NCI-H2227 (cell line): ENCODE measurements at regions not wholly inside any gene's neighbourhood (a gene's known extent, or its start where the extent isn't known, plus 50 kb on each side); places are given as distances from the start of the nearest gene placed in this dataset.

Experiments used
- DNase-seq: peaks from one replicate; lab custom pipeline; 2025; ENCODE audit not compliant: unreplicated experiment; lab: John Stamatoyannopoulos, UW

DNA sequence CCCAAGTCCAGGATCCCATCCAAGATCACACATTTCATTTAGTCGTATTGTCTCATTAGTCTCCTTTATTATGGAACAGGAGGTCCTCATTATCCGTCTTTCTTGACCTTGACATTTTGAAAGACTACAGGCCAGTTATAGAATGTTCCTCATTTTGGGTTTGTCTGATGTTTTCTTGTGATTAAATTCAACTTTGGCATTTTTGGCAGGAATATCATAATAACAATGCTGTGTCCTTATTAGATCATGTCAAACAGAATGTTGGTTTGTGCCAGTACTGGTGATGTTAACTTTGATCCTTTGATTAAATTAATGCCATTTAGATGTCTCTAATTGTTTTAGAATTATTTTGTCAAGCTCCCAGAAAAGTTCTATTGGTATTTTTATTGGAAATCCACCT lies 106.5 kb upstream of the FRY start:
- DNase-seq = no peak

DNA sequence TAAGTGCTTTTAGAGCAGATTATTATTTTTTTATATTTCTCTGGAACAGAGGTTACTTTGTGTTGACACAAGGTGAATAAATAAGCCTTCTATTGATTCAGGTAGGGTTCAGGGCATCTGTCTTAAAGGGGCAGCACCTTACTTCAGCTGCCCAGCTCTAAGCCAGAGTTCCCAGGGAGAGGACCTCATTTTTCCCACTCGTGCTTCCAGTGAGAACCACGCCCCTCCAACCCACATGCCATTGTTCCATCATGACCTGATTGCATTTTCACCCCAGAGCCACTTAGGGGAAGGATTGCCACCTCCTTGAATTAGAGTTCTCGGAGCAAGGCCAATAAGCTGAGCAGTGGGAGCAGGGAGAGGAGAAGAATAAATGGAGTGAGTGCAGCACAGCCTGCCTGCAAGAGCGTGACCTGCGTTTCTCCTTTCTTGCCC lies 104.3 kb upstream of the FRY start:
- DNase-seq = no peak

DNA sequence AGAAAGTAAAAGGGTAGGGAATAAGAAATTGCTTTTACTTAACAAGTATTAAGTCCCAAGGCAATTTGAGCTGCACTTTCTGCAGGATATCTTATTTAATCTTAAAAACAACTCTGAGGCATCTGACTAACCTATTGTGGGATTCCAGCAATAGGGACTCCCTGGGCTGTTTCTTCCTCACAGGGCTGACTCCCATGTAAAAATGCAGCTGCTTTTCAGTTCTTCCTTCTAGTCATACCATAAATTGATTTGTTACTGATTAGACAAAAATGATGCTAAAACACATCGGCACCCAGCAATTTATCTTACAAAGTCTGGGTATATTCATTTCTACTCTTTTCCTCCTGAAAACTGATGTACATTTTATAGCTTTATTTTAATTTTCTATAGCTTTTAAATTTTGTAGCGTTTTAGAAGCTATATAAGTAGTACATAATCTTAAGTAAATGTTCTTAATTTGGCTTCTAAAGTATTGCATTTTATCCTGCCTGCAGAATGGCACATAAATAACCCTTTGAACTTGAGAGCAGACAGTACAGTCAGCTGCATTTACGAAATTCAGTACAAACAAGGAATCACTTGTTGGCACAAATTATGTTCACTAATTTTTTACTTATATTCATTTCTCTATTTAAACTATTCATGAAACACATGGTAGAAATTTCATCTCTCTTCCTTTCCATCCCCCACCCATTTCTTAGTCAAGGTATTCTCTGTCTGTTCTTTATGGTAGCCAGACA lies 102.4 kb upstream of the FRY start:
- no peak for DNase-seq

DNA sequence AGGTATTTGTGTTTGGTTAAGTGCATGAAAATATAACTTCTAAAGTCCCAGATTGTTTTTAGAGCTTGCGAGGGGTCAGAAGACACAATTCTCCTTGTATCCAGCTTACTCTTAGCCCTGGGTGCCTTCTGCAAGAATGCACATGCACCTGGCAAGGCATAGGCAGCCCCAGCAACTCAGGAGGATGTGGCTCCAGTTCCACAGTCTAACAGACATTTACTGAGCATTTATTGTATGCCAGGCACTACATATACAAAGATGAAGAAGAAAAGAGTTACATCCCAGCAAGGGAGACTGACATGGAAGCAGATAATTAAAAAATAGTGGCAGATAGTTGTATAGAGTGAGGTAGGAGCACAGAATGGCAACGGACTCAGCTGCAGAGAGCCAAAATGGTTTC lies 101.1 kb upstream of the FRY start:
- DNase-seq = no peak

DNA sequence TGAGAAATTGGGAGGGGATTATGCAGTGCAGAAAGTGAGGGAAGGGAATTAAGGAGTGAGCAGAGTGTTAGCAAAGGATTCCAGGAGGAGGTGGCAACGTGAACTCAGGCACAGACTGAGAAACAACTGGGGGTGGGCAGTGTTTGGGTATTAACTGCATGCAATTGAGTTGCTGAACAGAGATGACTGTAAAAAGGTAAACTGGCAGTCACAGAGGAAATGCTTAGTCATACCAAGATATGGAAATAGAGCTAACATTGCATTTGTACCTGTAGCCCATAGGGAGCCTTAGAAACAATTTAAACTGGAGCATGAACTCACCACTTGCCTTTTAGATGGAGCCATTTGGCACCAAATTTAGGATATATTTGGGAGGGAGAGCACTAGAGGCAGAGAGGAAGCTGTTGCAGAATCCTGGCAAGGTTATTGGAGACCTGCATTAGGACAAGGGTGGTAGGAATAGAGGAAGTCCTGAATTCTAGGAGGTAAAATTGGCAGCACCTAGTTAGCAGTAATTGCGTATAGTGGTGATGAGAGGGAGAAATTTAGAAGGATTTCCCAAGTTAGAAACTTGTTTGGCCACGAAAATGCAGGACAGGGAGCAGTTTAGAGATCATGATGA lies 100.6 kb upstream of the FRY start:
- no peak for DNase-seq

DNA sequence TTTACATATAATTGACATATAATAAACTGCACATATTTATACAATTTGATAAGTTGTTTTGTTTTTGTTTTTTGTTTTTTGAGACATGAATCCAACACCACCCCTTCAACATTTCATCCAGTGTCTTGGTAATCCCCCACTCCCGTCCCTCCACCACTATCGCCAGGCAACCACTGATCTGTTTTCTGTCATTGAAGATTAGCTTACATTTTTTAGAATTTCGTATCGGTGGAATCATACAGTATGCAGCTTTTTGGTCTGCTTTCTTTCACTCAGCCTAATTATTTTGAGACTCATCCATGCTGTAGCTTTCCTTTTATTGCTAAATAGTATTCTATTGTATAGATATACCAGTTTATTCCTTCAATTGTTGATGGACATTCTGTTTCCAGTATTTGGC lies 94.1 kb upstream of the FRY start:
- DNase-seq = no peak

DNA sequence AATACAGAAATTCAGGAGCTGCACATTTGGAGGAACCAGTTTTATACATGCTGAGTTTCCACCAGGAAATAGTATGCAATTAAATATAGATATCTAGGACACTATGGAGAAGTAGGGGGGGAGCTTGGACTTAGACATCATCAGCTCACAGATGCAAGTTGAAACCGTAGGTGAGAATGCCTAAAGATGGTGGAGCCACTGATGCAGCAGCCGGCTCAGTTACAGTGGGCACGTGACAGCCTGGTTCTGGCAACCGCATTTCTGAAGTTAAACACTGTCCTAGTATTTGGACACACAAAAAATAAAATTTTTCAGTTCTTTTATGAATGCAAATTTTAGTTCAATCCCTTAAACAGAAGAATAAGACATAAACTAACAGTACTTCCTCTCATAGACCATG lies 91.5 kb upstream of the FRY start:
- no peak for DNase-seq

DNA sequence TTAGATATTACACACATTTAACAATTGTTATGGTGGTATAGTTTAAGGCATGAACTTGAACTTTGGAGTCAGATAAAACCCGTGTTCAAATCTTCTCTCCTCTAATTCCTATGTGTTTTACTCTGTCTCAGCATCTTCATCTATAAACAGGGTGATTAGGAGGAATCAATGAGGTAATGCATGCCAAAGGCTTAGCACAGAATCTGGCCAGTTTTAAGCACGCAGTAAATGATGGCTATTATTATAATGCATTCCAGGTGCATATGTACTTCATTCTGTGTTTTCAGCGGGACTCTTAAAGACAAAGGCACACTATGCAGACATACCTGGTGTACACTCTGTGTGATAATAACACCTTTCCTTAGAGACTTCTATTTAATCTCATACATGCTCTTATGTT lies 88.0 kb upstream of the FRY start:
- no peak for DNase-seq

DNA sequence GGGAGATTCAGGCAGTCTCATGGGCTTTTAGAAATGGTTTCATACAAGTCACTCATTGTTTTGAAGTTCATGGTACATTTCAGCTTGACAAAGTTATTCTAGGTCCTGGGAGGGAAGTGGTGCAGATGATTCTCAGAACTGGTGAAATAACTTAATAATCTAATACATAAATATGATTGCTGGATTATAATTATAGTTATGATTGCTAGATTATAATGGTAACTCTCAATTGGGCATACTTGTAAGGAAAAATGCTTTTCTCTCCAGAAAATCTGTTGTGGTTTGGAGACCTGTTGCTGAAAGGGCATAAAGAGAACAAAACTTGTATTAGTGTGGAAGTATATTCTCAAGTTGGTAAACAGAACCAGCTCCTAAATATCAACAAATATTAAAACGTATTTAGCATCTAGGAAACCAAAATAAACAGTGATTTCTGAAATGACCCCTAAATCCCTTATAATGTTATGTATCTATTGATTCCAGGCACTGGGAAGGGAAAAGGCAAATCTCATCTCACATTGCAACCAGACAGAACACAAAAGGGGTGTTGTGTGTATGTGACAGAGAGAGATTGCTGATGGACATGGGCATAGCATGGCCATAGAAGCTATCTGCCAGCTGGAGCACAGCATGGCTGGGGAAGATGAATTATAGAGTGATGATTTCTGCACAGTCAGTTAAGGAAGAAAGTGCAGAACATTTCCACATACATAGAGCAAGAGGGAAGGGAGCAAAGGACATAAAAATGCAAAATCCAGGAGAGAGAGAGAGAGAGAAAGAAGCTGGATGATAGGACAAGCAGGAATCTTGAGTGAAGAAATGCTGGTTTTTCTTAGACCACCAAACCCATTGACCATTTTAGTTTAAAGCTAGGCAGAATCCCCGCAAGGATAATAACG lies 87.1 kb upstream of the FRY start:
- DNase-seq = no peak

DNA sequence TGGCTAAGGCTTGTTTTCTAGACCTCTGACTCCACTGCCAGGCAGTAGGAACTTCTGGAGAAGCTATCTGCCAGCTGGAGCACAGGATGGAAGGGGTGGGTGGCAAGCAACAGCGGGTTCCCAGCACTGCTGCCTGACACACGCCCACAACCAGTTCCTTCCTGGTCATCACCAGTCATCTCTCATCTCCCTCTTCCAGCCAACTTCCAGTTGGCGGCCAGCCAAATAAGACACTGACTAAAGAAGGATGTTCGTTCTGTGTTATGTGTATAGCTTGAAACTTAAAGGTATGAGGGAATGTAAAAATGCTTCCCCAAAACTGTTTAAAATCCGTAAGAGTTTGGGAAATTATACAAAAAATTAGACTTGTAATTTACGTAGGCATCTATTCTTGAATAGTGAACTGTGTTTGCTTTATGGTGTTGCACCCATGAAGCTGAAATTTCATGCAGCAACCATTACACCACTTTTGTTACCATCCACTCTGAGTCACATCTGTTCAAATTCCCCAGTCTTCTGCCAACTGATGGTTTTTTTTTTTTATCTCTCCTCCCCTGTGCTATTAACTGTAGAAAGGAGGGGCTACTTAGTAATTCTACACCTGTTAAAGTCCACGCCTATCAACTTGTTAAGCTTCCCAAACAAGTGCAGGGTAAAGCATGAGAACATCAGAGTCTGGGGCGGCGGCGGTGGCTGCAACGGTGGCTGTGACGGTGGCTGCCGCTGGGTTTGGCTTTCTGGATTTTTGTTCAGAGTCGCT lies 86.2 kb upstream of the FRY start:
- peak; percentile 41 for DNase-seq

DNA sequence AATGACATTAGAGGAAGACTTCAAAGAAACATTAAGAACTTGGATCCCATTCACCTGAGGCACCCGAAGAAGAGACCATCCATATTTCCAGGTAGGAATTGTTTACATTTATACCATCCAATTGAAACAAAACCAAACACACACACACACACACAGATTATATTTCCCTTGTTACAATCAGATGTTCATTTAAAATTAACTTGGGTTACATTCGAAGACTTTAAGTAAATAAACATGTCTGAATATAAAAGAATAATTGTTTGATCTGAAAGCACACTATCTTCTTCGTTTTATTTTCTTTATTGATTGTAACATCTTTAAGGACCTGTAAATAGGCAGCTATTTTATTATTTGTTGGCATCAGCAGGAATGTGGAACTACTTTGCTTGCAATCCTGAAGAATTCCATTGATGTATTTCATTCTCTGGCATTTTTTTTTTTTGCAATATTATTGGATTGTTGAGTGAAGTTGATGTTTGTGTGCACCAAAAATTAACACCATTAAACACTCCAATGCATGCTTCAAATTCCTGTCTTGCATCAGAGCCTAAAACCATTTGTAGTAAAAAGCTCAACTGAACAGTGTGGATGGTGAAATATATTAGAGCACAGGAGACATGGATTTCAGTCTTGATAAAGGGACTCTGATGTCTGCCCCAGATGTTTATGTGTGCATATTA lies 85.3 kb upstream of the FRY start:
- no peak for DNase-seq

DNA sequence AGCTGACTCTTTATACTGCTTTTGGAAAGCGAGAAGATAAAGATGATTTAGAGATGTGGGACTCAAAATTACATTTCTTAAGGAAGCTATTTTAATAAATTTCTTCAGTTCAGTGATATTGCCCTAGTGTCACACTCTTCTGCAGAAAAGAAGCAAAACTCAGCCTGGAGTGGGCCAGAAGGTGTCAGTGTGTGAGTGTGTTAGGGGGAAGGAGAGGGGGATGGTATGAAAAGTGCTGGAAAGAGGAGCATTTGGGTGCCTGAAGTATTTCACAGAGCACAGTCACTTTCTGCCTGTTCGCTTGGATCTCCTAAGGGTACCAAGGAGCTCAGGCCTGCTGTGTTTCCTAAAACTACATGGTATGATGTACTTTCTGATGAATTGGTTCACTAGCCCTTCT lies 84.5 kb upstream of the FRY start:
- DNase-seq = no peak

DNA sequence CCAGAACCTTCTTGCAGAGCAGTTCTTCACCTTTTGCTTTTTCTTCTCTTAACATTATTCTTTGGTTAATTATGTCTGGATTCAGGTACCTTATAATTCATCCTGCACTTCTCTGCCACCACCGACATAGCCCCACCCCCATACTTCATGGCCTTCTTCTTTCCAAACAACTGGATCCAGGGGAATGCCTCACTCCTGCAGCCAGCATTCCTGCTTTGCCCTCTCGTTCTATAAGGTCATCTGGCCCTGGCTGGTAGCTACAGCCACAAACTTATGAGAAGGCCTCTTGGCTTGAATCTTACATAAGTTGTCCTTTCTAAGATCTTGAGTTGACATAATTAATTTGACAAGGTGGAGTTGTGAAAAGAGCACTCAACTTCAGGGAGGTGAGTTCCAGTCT lies 84.1 kb upstream of the FRY start:
- DNase-seq = no peak

DNA sequence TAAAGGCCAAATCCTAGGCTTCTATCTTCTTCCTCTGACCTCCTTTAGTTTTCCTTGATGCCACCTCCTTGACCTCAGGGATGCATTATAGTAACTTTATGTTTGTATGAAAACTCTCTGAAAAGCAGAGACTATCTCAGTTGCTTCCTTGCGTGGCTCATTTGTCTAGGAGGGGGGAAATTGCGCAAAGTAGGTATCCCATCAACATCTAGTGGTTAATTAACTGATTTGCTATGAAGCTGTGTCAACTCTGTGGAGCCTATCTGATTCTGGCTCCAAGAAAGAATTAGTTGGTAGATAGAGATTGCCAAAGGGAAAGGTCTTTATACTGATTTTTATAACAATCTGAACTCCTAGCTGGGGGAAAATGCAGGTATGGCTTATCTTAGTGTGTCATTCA lies 82.1 kb upstream of the FRY start:
- DNase-seq = no peak

DNA sequence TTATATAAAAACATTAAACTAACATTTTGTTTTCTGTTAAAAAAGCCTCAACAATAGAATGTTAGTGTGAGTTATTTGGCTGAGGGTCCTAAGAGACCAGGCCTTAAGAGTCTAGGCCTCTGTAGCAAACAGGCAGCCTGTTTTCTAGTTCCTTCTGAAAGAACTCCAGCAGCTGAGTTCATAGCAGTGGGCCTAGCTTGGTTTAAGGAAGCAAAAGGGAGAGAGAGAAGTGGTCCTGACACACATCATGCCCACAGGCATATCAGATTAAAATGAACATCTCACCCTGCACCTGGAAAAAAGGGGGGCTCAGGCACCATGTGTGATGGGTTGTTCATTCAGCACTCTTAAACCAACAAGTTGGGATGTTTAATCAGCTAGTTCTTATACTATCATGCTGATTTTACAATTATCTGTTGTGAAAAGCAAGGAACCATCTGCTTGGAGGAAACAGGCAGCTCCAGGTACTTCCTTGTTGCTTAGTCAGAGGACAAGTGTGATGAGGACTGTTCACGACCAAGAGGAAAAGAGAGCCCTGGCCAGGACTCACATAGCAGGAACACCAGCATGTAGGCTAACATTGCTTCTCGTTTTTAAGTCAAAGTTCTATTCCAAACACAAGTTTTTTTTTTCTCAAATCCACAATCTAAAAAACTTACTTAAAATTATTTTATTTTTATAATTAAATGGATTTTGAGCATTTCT lies 81.3 kb upstream of the FRY start:
- DNase-seq = no peak

DNA sequence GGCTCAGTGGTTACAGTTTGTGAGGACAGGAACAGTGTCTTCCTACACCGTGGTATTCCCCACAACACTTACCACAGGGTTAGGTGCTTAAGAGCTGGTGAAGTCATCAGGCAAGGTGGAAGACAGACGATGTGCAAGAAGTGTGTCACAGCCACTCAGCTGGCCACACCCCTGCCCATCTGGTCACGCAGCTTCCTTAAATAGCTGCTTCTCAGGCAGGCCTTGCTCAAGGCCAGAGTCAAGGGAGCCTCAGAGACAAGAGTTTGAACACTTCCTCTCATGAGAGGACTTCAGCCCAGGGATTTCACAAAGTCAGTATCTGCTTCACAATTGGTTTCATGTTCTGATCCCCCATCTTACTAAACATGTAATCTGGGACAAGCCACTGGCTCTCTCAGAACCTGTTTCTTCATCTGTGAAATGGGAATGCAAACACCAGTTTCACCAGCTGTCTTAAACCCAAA lies 80.3 kb upstream of the FRY start:
- DNase-seq = no peak

DNA sequence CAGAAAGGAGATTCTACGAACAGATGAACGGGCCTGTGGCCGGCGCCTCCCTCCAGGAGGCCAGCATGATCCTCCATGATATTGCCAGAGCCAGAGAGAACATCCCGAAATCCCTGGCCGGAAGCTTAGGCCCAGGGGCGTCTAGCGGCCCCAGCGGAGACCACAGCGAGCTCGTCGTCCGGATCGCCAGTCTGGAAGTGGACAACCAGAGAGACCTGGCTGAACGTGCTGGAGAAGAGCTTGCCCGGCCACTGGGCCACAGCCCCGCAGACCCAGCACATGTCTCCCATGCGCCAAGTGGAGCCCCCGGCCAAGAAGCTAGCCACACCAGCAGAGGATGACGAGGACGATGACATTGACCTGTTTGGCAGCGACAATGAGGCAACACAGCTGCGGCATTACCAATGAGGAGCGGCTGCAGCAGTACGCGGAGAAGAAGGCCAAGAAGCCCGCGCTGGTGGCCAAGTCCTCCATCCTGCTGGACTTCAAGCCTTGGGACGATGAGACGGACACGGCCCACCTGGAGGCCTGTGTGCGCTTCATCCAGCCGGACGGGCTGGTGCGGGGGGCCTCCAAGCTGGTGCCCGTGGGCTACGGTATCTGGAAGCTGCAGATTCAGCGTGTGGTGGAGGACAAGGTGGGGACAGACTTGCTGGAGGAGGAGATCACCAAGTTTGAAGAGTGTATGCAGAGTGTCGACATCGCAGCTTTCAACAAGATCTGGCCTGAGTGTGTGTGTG lies 78.8 kb upstream of the FRY start:
- no peak for DNase-seq

DNA sequence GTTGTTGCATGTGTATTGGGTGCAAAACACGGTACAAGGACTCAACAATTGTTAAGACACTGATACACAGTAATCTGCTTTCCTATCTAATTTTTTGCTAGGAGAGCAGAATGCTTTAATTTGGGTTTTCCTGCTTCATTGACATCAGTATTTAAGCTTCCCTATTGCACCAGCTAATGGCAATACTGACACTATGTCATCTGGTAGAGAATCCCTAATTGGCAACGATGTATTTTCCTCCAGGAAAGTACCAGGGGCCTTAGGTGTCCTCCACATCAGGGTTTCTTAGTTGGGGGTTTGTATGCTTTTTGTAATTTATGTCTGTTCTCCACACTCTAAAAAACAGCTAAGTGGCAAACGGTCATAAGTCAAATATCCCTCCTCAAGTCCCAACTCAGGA lies 76.5 kb upstream of the FRY start:
- DNase-seq = no peak

DNA sequence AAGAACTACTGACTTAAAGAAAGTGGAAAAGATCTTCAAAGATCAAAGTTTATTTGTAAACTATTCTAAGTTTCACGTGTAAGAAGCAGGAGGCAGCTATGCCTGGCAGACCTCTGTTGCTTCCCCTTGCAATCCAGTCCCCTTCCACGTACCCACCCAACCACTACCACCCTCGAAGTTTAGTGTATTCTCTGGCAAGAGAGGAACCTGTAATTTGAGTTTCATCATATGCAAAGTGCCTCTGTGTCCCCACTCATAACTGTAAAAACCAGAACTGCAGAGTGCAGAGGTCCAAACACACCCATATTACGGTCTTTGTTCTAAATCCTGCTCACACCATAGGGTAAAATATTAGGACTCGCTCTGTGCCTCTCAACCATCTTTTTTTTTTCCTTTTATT lies 75.8 kb upstream of the FRY start:
- no peak for DNase-seq
